Liver (tissue), 8 donors: ENCODE measurements at regions not wholly inside any gene's neighbourhood (a gene's known extent, or its start where the extent isn't known, plus 50 kb on each side); places are given as distances from the start of the nearest gene placed in this dataset.
A peak's percentile ranks its signal among the peaks of the same experiment; 100 is the strongest.

Experiments
- DNase-seq: peaks from one replicate; pipeline ENCODE4 v3.0.0-alpha.2; 2017; ENCODE audit warnings: low spot score
- H3K27ac ChIP-seq, 2 donors: one replicate each; pipeline ENCODE4 v1.7.0; 2013; ENCODE audit warnings: inconsistent platforms in 2 of 2, low read length in 2 of 2, control low read depth in 1 of 2, low read depth in 1 of 2, mild to moderate bottlenecking in 1 of 2
- H3K27me3 ChIP-seq, 4 donors: one replicate each; pipeline versions ENCODE4 v1.6.1 to v1.7.0; 2013; ENCODE audit warnings: low read length in 3 of 4, inconsistent platforms in 1 of 4, mild to moderate bottlenecking in 1 of 4, moderate library complexity in 1 of 4; ENCODE audit not compliant: control insufficient read depth in 4 of 4, insufficient read depth in 4 of 4
- H3K36me3 ChIP-seq, 4 donors: one replicate each; pipeline versions ENCODE4 v1.6.1 to v1.7.0; 2013; ENCODE audit warnings: low read length in 3 of 4, mild to moderate bottlenecking in 3 of 4, low read depth in 1 of 4, moderate library complexity in 1 of 4; ENCODE audit not compliant: control insufficient read depth in 4 of 4, insufficient read depth in 3 of 4
- H3K4me1 ChIP-seq, 4 donors: one replicate each; pipeline versions ENCODE4 v1.6.1 to v1.7.0; 2013; ENCODE audit warnings: low read length in 3 of 4, mild to moderate bottlenecking in 3 of 4, moderate library complexity in 1 of 4; ENCODE audit not compliant: control insufficient read depth in 4 of 4, insufficient read depth in 4 of 4
- H3K4me3 ChIP-seq, 3 donors: one replicate each; pipeline versions ENCODE4 v1.6.1 to v1.7.0; 2013; ENCODE audit warnings: low read length in 3 of 3, control low read depth in 1 of 3, low read depth in 1 of 3, mild to moderate bottlenecking in 1 of 3
- H3K9ac ChIP-seq, 2 donors: one replicate each; pipeline ENCODE4 v1.7.0; 2013; ENCODE audit warnings: low read length in 2 of 2, mild to moderate bottlenecking in 2 of 2, moderate library complexity in 2 of 2, control low read depth in 1 of 2, low read depth in 1 of 2
- H3K9me3 ChIP-seq, 4 donors: one replicate each; pipeline versions ENCODE4 v1.6.1 to v1.7.0; 2013; ENCODE audit warnings: low read length in 3 of 4; ENCODE audit not compliant: control insufficient read depth in 4 of 4
- ATF3 ChIP-seq: IDR thresholded peaks from 2 replicates; pipeline ENCODE4 v1.6.1; 2016; ENCODE audit warnings: antibody characterized with exemption
- CTCF ChIP-seq: fragments of 150-350 bp; IDR thresholded peaks from 2 replicates; pipeline ENCODE4 v1.5.1; 2017; ENCODE audit warnings: improper control_type of control experiment, low read depth, low read length; ENCODE audit not compliant: missing input control
- EGR1 ChIP-seq, 2 donors: IDR thresholded peaks; 2 replicates each; pipeline ENCODE4 v1.6.1; 2016 to 2018; ENCODE audit warnings: antibody characterized with exemption in 2 of 2, low read depth in 2 of 2
- FOXA1 ChIP-seq: IDR thresholded peaks from 2 replicates; pipeline ENCODE4 v1.6.1; 2016; ENCODE audit warnings: antibody characterized with exemption
- FOXA2 ChIP-seq: IDR thresholded peaks from 2 replicates; pipeline ENCODE4 v1.6.1; 2016; ENCODE audit warnings: antibody characterized with exemption
- GABPA ChIP-seq, 2 donors: IDR thresholded peaks in 1 of 2; conservative IDR thresholded peaks in 1 of 2; 2 replicates each; pipeline ENCODE4 v1.6.1; 2016; ENCODE audit warnings: antibody characterized with exemption in 2 of 2, mild to moderate bottlenecking in 1 of 2, moderate library complexity in 1 of 2
- HNF4A ChIP-seq, 2 donors: conservative IDR thresholded peaks; 2 replicates each; pipeline ENCODE4 v1.6.1; 2016; ENCODE audit warnings: antibody characterized with exemption in 2 of 2, mild to moderate bottlenecking in 2 of 2
- HNF4G ChIP-seq: IDR thresholded peaks from 2 replicates; pipeline ENCODE4 v1.6.1; 2016; ENCODE audit warnings: antibody characterized with exemption
- JUND ChIP-seq, 2 donors: IDR thresholded peaks; 2 replicates each; pipeline ENCODE4 v1.6.1; 2016; ENCODE audit warnings: antibody characterized with exemption in 2 of 2
- MAX ChIP-seq: IDR thresholded peaks from 2 replicates; pipeline ENCODE4 v1.6.1; 2016; ENCODE audit warnings: antibody characterized with exemption
- NR2F2 ChIP-seq: IDR thresholded peaks from 2 replicates; pipeline ENCODE4 v1.6.1; 2016; ENCODE audit warnings: antibody characterized with exemption
- RAD21 ChIP-seq, 2 donors: IDR thresholded peaks; 2 replicates each; pipeline ENCODE4 v1.6.1; 2016; ENCODE audit warnings: antibody characterized with exemption in 2 of 2, mild to moderate bottlenecking in 2 of 2
- REST ChIP-seq: IDR thresholded peaks from 2 replicates; pipeline ENCODE4 v1.6.1; 2016; ENCODE audit warnings: antibody characterized with exemption, mild to moderate bottlenecking
- RXRA ChIP-seq, 2 donors: IDR thresholded peaks; 2 replicates each; pipeline ENCODE4 v1.6.1; 2017 to 2018; ENCODE audit warnings: antibody characterized with exemption in 2 of 2, mild to moderate bottlenecking in 1 of 2
- SP1 ChIP-seq: IDR thresholded peaks from 2 replicates; pipeline ENCODE4 v1.6.1; 2018; ENCODE audit warnings: antibody characterized with exemption, mild to moderate bottlenecking
- TAF1 ChIP-seq: conservative IDR thresholded peaks from 2 replicates; pipeline ENCODE4 v1.6.1; 2016; ENCODE audit warnings: antibody characterized with exemption, mild to moderate bottlenecking
- YY1 ChIP-seq: IDR thresholded peaks from 2 replicates; pipeline ENCODE4 v1.6.1; 2016; ENCODE audit warnings: antibody characterized with exemption, mild to moderate bottlenecking
- ZBTB33 ChIP-seq: IDR thresholded peaks from 2 replicates; pipeline ENCODE4 v1.6.1; 2016; ENCODE audit warnings: antibody characterized with exemption
- WGBS: extraction: QIAGEN DNeasy Blood & Tissue Kit; methylation state at CpG from one replicate; pipeline ENCODE4 v1.1.7; 2013; 5-methylcytosine and 5-hydroxymethylcytosine counted together
- donor health status: healthy.
- donor health status: healthy.
- donor health status: healthy.
- donor health status: healthy.
- donor health status: healthy.

GRCh38 chr2:111618226-111618977 lies 265.6 kb downstream of the ANAPC1 start:
- Histone ChIP-seq H3K27me3 (no peaks in the 10 kb centered on the region), H3K27ac (peak overlapping the region; percentile 43 to 53), H3K9ac (no peak overlapping the region), H3K36me3 (no peaks in the 10 kb centered on the region), H3K4me3 (no peak overlapping the region), H3K9me3 (no peaks in the 10 kb centered on the region), H3K4me1 (peaks cover 6 to 21% (median 14%) of the 10 kb centered on the region in 4 donors)
- no peak for DNase-seq
- 51% methylated on average over 16 of the region's 16 CpGs for WGBS
- TF ChIP-seq NR2F2 (peak; percentile 96), ATF3 (no peak), RAD21 (IDR thresholded peaks at IDR 0.05) (peak; percentile 46 to 52), FOXA2 (no peak), JUND (IDR thresholded peaks at IDR 0.05) (no peak), EGR1 (IDR thresholded peaks at IDR 0.05; ENCODE audit: low read depth in 2 of 2) (no peak), YY1 (peak; percentile 25), REST (peak; percentile 69), RXRA (IDR thresholded peaks at IDR 0.05) (peak; percentile 26 to 76), HNF4A (conservative IDR thresholded peaks at IDR 0.05) (peak; percentile 68 to 78), TAF1 (no peak), MAX (peak; percentile 73), GABPA (IDR thresholded peaks at IDR 0.05 in 1 of 2, conservative IDR thresholded peaks at IDR 0.05 in 1 of 2) (no peak), CTCF (peak; percentile 47), HNF4G (no peak), ZBTB33 (no peak), FOXA1 (no peak), SP1 (no peak)
